Head of caudate nucleus (tissue), 42 donors: ENCODE measurements at regions not wholly inside any gene's neighbourhood (a gene's known extent, or its start where the extent isn't known, plus 50 kb on each side); places are given as distances from the start of the nearest gene placed in this dataset.
"Not testable (repeated sequence)": the region's sequence is repeated elsewhere in the genome, so short reads cannot be mapped to it uniquely, and the experiment has no call there.

Experiments used
- DNase-seq, 42 donors: peaks; one replicate each; pipeline versions ENCODE4 v3.0.0 to v3.0.0-alpha.2; 2020 to 2021; ENCODE audit warnings: mixed read lengths in 7 of 42
- intact Hi-C: fragments of 100-400 bp; cut with DNase I; formaldehyde crosslinking; loops from one replicate; pipeline ENCODE4 v1.15.0; 2022

DNA sequence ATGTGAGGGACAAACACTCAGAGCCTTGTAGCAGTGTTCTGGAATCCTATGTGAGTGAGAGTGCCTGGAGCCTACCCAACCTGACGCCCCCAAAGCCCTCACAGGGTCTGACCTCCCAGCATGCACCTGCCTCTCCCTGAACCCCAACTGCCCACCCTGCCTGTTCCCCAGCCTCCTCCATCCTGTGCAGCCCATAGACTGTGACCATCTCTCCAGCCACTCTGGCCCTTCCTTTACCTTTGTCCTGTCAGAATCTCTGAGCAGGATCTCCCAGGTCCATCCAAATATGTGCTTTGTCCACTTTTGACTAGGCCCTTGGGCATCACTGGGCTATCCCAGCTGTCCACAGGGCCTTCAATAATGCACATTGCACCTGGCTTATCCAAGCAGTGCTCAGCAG is 1159.8 kb upstream of the TPTE start:
- peak in 2 of 42 donors; percentile 1 to 16 for DNase-seq

DNA sequence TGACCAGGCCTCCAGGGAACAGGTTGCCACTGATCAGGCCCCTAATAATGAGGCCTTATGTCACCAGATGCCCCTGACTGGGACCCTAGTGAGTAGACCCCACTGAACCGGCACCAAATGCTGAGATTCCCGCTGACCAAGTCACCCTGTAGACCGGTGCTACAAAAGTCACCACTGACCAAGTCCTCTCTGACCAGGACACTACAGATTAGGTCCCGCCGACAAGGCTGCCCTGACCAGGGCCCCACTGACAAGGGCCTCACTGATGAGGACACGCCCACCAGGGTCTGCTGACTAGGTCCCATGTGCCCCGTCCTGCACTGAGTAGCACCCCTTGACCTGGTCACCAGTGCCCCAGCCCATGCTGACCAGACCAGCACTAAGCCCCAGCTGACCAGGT is 1159.1 kb upstream of the TPTE start:
- peak in 18 of 42 donors; percentile 0 to 40 (median 8) for DNase-seq
- intact Hi-C loops, result not testable (repeated sequence)

More for the DNA sequence above, 1159.8 kb upstream of the TPTE start:
- intact Hi-C loops, result not testable (repeated sequence)

DNA sequence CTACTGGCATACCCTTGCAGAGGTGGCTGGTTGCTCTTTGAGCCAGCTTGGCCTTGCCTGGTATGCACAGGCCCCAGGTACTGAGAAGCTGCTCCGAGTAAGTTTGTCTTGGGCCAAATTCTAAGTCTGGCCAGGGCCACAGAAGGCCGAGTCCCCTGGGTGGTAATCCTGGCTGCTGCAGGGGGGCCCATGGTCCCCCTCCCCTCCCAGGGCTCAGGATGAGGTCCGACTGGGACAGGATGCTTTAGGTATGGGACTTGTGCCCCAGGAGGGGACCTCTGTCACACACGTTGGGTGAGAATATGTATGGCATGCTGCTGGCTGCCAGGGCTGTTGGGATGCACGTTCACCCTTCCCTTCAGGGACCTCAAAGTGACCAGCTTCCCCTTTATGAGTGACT is 1155.6 kb upstream of the TPTE start:
- DNase-seq, result peak in 2 of 42 donors; percentile 14 to 25
- intact Hi-C loops, result not testable (repeated sequence)

DNA sequence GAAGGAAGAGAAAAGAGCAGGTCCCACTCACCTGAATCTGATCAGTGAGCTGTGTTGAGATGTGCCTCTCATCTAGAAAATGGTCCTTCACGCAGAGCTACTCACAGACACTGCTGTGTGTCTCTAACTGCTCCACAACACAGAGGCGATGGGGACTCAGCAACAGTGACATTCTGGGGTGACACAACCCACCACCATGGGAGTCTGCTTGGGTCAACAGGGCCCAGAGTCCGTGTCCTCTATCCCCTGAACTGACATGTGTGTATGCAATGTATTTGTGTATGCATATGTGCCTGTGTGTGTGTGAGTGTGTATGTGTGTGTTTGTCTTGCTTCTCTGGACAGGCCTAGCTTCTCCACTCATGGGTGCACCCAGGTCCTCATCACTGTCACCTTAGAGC is 1154.8 kb upstream of the TPTE start:
- DNase-seq, intact Hi-C loops: not testable (repeated sequence)
